Left ventricle myocardium superior (tissue), 1 donor: ENCODE measurements at regions not wholly inside any gene's neighbourhood (a gene's known extent, or its start where the extent isn't known, plus 50 kb on each side); places are given as distances from the start of the nearest gene placed in this dataset.
"Not testable (repeated sequence)": the region's sequence is repeated elsewhere in the genome, so short reads cannot be mapped to it uniquely, and the experiment has no call there.

Experiments
- ATAC-seq: fragments of 200-7000 bp; cut with Tn5 transposase; one replicate; pipeline ENCODE4 v1.9.1; 2020; ENCODE audit warnings: mild to moderate bottlenecking, moderate library complexity
- DNase-seq: peaks from one replicate; pipeline ENCODE4 v3.0.0-alpha.2; 2020
- intact Hi-C: fragments of 100-400 bp; cut with micrococcal nuclease; formaldehyde crosslinking; loops from one replicate; pipeline ENCODE4 v1.11.0; 2022
- donor health status: DM: no; HTN: yes; CAD: no; lungs with severe emphysema.

DNA sequence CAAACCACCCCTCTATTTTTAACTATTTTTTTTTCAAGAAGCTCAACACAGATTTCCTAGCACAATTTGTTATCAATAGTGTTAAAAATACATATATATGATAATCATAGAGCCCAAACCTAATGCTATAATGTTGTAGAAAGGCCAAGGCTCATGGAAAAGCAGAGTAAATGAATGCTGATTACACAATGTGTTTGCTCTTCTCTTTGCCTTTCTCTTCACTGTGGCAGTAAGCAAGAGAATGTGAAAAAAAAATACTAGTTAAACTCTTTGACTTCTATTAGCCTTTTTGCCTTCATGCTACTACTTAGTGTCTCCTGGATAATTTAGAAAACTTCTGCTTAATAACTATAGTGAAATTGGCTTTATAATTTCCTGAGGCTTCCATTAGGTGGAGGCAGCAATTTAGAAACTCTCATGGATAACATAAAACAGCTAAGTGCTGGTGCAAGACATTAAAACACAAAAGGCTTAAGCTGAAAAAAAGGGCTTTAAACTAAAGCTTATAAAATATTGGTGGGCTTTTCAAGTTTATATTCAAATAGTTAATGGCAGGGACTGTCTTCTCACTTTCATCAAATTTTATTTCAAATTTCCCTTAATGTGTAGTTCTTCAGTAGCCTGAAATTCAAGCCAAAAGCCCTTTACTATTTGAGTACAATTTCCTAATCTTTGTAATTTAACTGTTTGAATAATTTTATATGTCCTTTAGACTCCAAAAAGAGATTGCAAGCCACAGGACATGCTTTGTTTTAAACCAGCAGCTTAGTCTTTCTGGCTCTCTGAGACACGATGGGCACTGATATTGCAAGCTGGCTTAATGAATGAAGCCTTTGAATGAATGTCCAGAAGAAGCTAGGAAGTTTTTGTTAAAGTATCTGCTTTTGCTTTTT, 2031.8 kb upstream of the CDH6 start:
- DNase-seq: no peak
- intact Hi-C loops: no loop called here
- ATAC-seq: no peak

DNA sequence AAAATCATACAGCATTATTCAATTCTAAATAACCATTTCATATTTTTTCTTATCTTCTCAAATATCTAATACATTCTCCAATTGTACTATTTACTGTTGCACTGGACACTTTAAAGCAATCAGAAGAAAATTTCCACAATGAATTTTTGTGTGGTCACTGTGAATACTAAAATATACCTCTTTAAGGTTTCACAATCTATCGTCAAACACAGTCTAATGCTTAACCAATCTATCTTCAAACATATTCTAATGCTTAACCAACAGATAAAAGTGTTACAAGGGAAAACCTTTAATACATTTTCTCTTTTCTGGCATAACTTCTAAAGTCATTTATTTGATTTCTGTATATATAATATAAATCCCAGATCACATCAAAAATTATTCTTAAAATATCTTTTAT, 2035.5 kb upstream of the CDH6 start:
- ATAC-seq: no peak
- DNase-seq: no peak
- intact Hi-C loops: no loop called here

DNA sequence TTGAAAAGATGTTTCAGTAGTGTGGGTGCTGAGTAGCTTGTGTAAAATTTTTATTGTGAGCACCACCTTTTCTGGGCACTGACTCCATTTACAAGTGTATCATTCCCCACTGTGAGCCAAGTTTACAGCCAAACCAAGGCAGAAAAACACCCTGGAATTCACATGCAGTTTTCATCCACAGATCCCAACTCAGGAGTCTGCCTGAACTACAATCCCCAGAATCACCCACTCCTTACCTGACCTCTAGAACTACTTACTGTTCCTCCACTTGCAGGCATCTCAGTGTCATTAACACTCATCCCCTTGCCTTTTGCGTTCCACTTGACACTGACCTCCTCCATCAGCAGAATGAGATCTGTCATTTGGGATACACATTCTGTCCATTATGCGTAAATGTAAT, 2042.6 kb upstream of the CDH6 start:
- intact Hi-C loops: no loop called here
- DNase-seq (no peak), ATAC-seq (no peak)

DNA sequence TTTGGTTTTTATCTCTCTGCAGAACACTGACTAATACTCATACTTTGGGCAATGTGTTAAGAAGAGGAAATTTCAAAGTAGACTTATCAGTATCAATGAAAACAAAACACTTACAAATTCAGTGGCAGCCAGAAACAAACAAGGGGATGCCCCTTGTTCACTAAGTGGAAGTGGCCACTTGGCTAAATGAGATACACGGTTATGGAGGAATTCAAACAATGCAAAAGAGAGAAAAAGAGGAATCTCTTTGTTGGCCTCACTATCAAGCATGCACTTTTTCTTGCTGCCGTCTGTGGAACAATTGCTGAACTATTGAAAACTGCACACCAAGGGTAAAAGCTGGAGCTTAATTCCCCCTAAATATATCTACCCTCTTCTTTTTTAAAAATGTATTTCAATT, 2044.9 kb upstream of the CDH6 start:
- DNase-seq: no peak
- intact Hi-C loops: no loop called here
- ATAC-seq: no peak

DNA sequence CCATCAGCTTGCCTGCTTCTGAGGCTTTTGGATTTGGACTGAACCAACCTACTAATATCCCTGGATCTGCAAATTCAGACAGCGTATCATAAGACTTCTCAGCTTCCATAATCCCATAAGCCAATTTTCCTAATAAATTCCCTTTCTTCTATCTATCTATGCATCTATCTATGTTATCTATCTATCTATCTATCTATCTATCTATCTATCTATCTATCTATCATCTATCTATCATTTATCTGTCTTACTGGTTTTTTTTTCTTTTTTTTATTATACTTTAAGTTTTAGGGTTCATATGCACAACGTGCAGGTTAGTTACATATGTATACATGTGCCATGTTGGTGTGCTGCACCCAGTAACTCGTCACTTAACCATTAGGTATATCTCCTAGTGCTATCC, 2045.4 kb upstream of the CDH6 start:
- DNase-seq (no peak), ATAC-seq (no peak)
- intact Hi-C loops: no loop called here

DNA sequence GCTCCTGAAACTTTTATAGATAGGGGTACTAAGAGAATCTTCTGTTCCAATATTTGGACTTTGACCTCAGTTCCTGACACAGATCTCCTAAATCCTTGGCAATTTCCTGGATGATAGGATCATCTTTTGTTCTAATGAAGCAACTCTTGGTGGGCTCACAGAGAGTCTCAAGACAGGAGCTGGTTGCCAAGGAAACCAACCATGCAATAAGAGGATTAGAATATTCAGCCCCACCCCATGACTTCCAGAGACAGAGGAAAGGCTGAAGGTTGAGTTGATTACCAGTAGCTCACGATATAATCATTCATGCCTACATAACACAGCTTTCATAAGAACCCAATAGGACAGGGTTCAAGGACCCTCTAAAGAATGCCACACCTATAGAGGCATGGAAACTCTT, 2050.2 kb upstream of the CDH6 start:
- DNase-seq: no peak
- intact Hi-C loops: no loop called here
- no peak for ATAC-seq

DNA sequence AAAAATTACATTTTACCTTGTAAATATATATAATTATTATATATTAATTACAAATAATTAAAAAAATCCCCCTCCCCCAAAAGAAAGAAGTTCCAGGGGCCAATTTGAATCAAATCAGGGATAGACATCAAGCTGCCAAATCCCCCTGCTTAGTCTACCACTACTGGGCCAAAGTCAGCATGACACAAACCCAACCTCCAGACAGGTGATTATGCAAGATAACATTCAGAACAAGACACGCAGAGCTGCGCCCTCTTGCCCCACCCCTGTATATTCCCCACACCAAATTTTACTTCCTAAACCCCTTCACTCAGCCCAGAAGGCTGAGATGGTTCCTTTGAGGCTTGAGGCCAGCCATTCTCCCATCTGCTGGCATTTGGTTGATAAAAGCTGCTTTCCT, 2059.1 kb upstream of the CDH6 start:
- DNase-seq: no peak
- no peak for ATAC-seq

DNA sequence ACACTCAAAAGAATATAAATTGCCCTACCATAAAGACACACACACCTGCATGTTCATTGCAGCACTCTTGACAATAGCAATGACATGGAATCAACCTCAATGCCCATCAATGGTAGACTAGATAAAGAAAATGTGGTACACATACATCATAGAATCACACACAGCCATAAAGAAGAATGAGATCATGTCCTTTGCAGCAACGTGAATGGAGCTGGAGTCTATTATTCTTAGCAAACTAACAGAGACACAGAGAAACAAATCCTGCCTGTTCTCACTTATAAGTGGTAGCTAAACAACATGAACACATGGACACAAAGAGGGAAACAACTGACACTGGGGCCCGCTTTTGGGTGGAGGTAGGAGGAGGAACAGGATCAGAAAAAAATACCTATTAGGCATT, 2062.2 kb upstream of the CDH6 start:
- intact Hi-C loops: no loop called here

More for the DNA sequence above, 2059.1 kb upstream of the CDH6 start:
- intact Hi-C loops: no loop called here

DNA sequence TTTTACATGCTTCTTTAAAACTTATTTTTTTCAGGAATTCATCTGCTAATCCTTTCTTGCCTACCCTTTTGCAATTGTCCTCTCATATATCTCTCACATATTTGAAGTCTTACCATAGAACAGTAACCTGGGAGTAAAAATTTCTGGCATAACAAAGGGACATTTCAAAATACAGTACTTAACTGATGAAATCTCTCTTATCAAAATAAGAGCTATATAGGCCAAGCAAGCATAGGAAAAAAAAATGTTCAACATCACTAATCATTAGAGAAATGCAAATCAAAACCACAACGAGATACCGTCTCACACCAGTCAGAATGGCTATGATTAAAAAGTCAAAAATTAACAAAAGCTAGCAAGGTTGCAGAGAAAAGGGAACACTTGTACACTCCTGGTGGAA, 2062.7 kb upstream of the CDH6 start:
- intact Hi-C loops: no loop called here
- DNase-seq: no peak
- ATAC-seq: no peak

More for the DNA sequence above, 2062.2 kb upstream of the CDH6 start:
- ATAC-seq (no peak), DNase-seq (no peak)

DNA sequence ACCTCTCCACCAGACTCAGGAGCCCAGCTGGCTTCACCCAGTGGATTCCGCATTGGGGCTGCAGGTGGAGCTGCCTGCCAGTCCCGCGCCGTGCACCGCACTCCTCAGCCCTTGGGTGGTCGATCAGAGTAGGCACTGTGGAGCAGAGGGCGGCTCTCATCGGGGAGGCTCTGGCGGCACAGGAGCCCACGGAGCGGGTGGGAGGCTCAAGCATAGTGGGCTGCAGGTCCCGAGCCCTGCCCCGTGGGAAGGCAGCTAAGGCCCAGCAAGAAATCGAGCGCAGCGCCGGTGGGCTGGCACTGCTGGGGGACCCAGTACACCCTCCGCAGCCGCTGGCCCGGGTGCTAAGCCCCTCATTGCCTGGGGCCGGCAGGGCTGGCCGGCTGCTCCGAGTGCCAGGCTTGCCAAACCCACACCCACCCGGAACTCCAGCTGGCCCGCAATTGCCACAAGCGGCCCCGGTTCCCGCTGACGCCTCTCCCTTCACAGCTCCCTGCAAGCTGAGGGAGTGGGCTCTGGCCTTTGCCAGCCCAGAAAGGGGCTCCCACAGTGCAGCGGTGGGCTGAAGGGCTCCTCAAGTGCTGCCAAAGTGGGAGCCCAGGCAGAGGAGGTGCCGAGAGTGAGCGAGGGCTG, 2065.8 kb upstream of the CDH6 start:
- DNase-seq: not testable (repeated sequence)

DNA sequence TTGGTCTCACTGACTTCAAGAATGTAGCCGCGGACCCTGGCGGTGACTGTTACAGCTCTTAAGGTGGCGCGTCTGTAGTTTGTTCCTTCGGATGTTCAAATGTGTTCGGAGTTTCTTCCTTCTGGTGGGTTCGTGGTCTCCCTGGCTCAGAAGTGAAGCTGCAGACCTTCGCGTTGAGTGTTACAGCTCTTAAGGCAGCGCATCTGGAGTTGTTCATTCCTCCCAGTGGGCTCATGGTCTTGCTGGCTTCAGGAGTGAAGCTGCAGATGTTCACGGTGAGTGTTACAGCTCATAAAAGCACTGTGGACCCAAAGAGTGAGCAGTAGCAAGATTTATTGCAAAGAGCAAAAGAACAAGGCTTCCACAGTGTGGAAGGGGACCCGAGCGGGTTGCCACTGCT, 2067.0 kb upstream of the CDH6 start:
- intact Hi-C loops, DNase-seq, ATAC-seq: not testable (repeated sequence)

More for the DNA sequence above, 2065.8 kb upstream of the CDH6 start:
- intact Hi-C loops, ATAC-seq: not testable (repeated sequence)

DNA sequence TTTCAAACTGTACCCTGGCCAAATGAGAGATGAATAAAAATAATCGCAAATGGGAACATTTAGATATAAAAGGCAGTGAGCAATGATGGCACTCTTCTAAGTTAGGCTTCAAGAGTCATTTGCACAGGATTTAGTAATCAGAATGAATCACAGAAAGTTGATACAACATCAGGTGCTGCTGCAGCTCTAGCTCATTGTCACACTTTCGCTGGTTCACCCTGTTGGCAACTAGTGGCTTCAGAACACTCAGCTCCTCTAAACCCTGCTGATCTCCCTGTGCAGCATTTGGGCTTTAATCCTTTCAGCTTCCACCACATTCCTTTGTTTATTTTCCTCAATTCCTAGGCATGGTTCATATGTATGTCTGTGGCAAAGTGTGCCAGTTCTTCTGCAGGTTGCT, 2071.2 kb upstream of the CDH6 start:
- ATAC-seq (no peak), DNase-seq (no peak)
- intact Hi-C loops: no loop called here

DNA sequence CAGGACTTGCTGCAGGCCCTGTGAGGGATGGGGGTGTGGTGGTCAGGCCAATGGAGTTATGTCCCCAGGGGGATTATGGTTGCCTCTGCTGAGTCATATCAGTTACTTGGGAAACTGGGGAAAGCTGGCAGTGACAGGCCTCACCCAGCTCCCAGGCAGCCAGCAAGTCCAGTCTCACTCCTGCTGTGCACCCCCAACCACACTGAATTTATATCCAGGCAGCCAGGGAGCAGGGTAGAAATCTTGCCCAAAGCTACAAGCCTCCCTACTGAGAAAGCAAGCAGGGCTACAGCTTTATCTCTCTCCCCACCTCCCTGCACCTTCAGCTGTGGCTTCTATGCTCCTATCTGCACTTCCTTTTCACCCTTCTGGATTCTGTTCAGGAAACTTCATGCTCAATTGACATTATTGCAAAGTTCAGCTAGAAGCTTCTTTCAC, 2076.0 kb upstream of the CDH9 start:
- intact Hi-C loops: no loop called here
- no peak for ATAC-seq
- DNase-seq: no peak

DNA sequence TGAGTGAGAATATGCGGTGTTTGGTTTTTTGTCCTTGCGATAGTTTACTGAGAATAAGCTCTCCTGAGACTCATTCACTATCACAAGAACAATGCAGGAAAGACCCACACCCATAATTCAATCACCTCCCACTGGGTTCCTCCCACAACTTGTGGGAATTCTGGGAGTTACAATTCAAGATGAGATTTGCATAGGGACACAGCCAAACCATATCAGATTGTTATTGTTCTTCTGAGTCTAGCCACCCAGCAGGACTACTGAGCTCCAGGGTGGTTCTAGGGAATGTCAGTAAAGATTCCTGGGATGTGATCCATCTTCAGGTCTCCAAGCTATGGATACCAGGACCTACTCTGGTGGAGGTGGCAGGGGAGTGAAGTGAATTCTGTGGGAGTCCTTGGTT, 2075.1 kb upstream of the CDH9 start:
- ATAC-seq (no peak), DNase-seq (no peak)
- intact Hi-C loops: no loop called here

DNA sequence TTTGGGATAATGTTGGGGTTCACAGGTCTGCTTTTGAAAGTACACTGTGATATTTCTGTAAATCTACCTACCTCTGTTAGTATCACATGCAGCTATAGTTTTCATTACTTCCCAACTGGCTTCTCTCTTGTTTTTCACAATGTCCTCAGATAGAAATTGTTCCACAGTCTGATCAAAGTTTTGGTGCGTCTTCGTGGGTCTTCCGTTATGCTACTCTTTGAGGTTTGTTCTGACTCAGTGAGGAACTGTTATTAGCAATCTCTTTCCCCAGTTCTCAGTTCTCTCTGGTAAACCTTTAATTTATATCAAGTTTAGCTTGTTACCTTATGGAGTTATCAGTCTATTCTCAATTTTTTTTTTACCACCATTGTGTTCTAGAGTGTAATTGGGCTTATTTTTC, 2061.2 kb upstream of the CDH9 start:
- intact Hi-C loops: no loop called here
- DNase-seq (no peak), ATAC-seq (no peak)

DNA sequence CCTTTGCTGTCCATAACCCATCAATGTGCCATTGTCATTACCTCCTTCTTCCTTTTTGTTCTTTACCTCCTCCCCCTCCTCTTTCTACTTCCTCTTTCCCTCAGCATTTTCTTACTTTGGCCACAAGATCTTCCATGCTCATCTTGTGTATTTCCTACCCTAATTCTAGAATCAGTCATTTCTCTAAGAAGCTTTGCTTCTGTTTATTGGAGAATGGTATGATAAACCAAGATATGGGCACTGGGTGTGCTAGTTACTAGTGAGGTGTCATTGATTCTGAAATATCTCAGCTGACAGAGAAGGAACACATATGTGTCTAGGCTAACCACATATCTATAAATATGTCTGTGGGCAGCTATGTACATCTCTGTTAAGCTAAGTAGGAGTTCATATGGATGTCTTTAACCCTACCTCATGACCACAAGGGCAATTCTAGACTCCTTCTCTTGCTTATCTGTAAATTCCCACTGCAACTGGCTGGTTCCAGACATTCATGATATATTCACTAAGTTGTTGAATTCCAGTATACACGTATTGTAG, 2051.3 kb upstream of the CDH9 start:
- ATAC-seq (no peak), DNase-seq (no peak)
- intact Hi-C loops: no loop called here

DNA sequence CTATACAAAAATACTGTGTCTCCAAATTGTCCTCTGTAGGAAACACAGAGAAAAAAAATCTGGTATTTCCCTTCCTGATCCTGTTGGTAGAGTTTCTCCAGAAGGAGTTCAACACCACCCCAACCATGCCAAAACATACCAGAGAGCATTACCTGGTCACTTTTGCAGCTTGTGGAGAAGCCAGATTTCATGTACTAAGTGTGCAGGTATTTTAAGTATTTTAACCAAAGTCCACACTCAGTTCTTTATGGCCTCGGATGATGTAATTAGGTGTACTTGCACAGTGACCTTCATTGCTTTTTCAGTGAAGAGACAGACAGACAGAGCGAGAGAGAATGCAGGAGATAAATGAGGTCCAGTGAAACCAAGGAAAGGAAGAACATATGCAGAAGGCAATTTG, 2046.8 kb upstream of the CDH9 start:
- DNase-seq (no peak), ATAC-seq (no peak)
- intact Hi-C loops: no loop called here

DNA sequence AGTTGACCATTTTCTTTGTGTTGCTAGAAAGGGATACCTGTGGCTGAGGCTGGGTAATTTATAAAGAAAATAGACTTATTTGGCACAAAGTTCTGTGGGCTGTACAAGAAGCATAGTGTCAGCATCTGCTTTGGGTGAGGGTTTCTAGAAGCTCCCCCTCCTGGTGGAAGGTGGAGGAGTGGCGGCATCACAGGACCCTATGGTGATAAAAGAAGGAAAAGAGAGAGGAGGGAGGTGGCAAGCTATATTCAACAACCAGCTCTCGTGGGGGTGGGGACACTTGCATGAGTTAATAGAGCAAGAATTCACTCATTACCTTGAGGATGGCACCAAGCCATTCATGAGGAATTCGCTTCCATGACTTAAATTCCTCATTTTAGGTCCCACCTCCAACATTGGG, 2041.4 kb upstream of the CDH9 start:
- DNase-seq: no peak
- intact Hi-C loops: no loop called here
- ATAC-seq: no peak

DNA sequence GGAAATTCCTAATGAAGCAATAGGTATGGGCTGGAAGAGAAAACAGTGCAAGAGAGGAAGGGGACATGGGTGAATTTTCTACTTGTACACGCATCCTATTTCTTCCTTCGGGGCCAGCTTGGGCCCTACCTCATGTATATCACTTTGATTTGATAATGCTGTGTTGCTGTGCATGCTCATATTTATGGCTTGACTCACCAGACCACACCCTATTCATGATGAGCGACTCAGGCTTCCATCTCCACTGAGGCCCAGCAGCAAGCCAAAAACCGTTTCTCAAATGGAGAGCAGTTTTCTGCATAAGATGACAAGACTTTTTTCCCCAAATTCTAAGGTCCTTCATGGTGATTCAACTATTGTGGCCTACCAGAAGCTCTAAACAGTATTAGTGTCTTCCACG, 2039.1 kb upstream of the CDH9 start:
- no peak for ATAC-seq
- intact Hi-C loops: no loop called here
- no peak for DNase-seq

DNA sequence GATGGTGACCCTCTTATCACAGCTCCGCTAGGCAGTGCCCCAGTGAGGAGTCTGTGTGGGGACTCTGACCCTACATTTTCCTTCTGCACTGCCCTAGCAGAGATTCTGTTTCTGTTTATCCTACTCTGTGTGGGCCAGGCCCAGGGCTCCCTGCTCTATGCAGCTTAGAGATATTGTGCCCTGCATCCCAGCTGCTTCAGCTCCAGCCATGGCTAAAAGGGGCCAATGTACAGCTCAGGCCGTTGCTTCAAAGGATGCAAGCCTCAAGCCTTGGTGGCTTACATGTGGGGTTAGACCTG, 2030.7 kb upstream of the CDH9 start:
- DNase-seq (no peak), ATAC-seq (no peak)
- intact Hi-C loops: no loop called here

DNA sequence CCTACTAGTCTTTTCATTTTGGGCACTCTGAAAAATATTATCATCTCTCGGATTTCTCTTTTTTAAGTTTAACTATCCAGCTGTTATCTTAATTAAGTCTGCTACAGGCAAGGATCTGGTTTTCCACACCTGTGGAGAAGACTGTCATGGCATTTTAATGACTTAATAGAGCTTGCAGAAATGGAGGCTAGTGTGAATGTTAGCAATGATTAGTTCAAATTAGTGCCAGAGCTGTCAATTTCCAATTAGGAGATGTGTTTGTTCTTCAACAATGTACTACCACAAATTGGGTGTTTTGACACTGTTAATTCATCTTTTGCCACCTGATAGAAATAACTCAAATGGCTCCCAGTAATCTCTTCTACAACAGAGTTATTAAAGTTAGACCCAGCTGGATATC, 2023.0 kb upstream of the CDH9 start:
- DNase-seq: no peak
- ATAC-seq: no peak
- intact Hi-C loops: no loop called here
